Astrocyte of the cerebellum (primary cell): ENCODE measurements at regions not wholly inside any gene's neighbourhood (a gene's known extent, or its start where the extent isn't known, plus 50 kb on each side); places are given as distances from the start of the nearest gene placed in this dataset.

Experiments used
- DNase-seq: peaks from one replicate; pipeline ENCODE4 v3.0.0-alpha.2; 2011; ENCODE audit warnings: low read depth
- H3K4me3 ChIP-seq: 2 replicates; pipeline ENCODE4 v1.5.1; 2011; ENCODE audit warnings: mild to moderate bottlenecking, low read depth, low read length, moderate library complexity
- CTCF ChIP-seq: IDR thresholded peaks from 2 replicates; pipeline ENCODE4 v1.5.1; 2012; ENCODE audit warnings: low read length, low read depth, moderate library complexity, mild to moderate bottlenecking; ENCODE audit errors: missing control alignments
- in situ Hi-C: cut with HindIII; loops from 2 replicates; pipeline ENCODE4 v1.10.0; 2017; ENCODE audit warnings: low sequenced_read_pairs

- in situ Hi-C loops: no loop called here
- no peak overlapping the region for H3K4me3 ChIP-seq
- no peak for DNase-seq
- no peak for TF ChIP-seq CTCF
These were observed 422.7 kb downstream of the GRIA2 start for GRCh38 chr4:157643257-157643656.

- no peak for TF ChIP-seq CTCF
- DNase-seq: no peak
- H3K4me3 ChIP-seq: no peak overlapping the region
- in situ Hi-C loops: no loop called here
These were observed 413.5 kb downstream of the GRIA2 start for GRCh38 chr4:157634057-157634456.

- no peak overlapping the region for H3K4me3 ChIP-seq
- no peak for TF ChIP-seq CTCF
- in situ Hi-C loops: no loop called here
- DNase-seq: no peak
These were observed 396.4 kb downstream of the GRIA2 start for GRCh38 chr4:157616741-157617472.

- no peak overlapping the region for H3K4me3 ChIP-seq
- in situ Hi-C loops: no loop called here
- no peak for DNase-seq
- no peak for TF ChIP-seq CTCF
These were observed 387.5 kb downstream of the GRIA2 start for GRCh38 chr4:157607996-157608395.

- no peak overlapping the region for H3K4me3 ChIP-seq
- DNase-seq: no peak
- TF ChIP-seq CTCF: no peak
- in situ Hi-C loops: no loop called here
These were observed 380.1 kb downstream of the GRIA2 start for GRCh38 chr4:157600583-157600982.

GRCh38 chr4:157591245-157591644 lies 370.7 kb downstream of the GRIA2 start:
- DNase-seq: no peak
- no peak overlapping the region for H3K4me3 ChIP-seq
- in situ Hi-C loops: no loop called here
- TF ChIP-seq CTCF: no peak
